HCT116 (cell line): ENCODE measurements at regions not wholly inside any gene's neighbourhood (a gene's known extent, or its start where the extent isn't known, plus 50 kb on each side); places are given as distances from the start of the nearest gene placed in this dataset.

Experiments
- ATAC-seq: fragments of 200-7000 bp; cut with Tn5 transposase; 2 replicates; pipeline ENCODE4 v1.9.1; 2020; ENCODE audit warnings: mild to moderate bottlenecking, moderate library complexity
- BruUV-seq: library from RNA; stranded (reverse); fragments of 400-500 nt; replicated peaks from 2 replicates; lab custom pipeline; 2021; lab: Mats Ljungman, UMichigan
- CTCF ChIA-PET: fragments of 300-600 bp; sonication (Branson Sonifier 250); formaldehyde crosslinking; loops from one replicate; lab custom pipeline; 2021; ENCODE audit warnings: antibody characterized with exemption; lab: Charles Lee
- POLR2A ChIA-PET: fragments of 300-600, 350-600 bp; sonication (Branson Sonifier 250); formaldehyde crosslinking; loops from one replicate; lab custom pipeline; 2021; ENCODE audit warnings: antibody characterized with exemption; lab: Charles Lee
- RAD21 ChIA-PET, 2 experiments: fragments of 300-600 bp; sonication (Branson Sonifier 250); formaldehyde crosslinking; loops; one replicate each; lab custom pipeline; 2023; ENCODE audit warnings: low total read pairs in 2 of 2; ENCODE audit not compliant: uncharacterized antibody in 2 of 2, unreplicated experiment in 2 of 2, low non-redundant PET in 1 of 2; lab: Charles Lee
- DNase-seq: peaks from one replicate; pipeline ENCODE4 v3.0.0-alpha.2; 2010; ENCODE audit warnings: low read depth, low spot score
- H2AFZ ChIP-seq: fragments of 200-600 bp; shearing (Covaris generic), sonication (generic); 2 replicates; pipeline ENCODE4 v1.6.1; 2017; ENCODE audit warnings: low read depth, mixed run types, mixed read lengths, antibody characterized with exemption, low read length; ENCODE audit not compliant: poor library complexity, severe bottlenecking
- H3K27ac ChIP-seq: 2 replicates; pipeline ENCODE4 v1.5.1; 2012; ENCODE audit warnings: low read depth, low read length
- H3K27me3 ChIP-seq: fragments of 200-600 bp; sonication (generic); 2 replicates; pipeline ENCODE4 v1.6.1; 2016; ENCODE audit warnings: mixed run types, low read length, mixed read lengths; ENCODE audit not compliant: insufficient read depth
- H3K36me3 ChIP-seq, 2 experiments: fragments of 200-500 bp in 1 of 2; fragments of 200-600 bp in 1 of 2; sonication (Bioruptor generic) in 1 of 2; sonication (generic) in 1 of 2; 2 replicates each; pipeline versions ENCODE4 v1.5.1 to v1.6.1; 2014 to 2016; ENCODE audit warnings: low read length in 2 of 2, inconsistent platforms in 1 of 2, mixed read lengths in 1 of 2, mixed run types in 1 of 2; ENCODE audit not compliant: insufficient read depth in 2 of 2, control insufficient read depth in 1 of 2
- H3K4me1 ChIP-seq, 2 experiments: fragments of 200-600 bp in 1 of 2; sonication (generic) in 1 of 2; 2 replicates each; pipeline versions ENCODE4 v1.5.1 to v1.6.1; 2012 to 2017; ENCODE audit warnings: low read length in 2 of 2, inconsistent platforms in 1 of 2, mild to moderate bottlenecking in 1 of 2, mixed read lengths in 1 of 2, mixed run types in 1 of 2, moderate library complexity in 1 of 2; ENCODE audit not compliant: insufficient read depth in 2 of 2, control insufficient read depth in 1 of 2
- H3K4me2 ChIP-seq: fragments of 200-600 bp; sonication (generic); 2 replicates; pipeline ENCODE4 v1.6.1; 2017; ENCODE audit warnings: mixed run types, low read length, mixed read lengths
- H3K4me3 ChIP-seq, 2 experiments: fragments of 200-600 bp in 1 of 2; sonication (generic) in 1 of 2; replicated peaks in 1 of 2; 2 replicates each; pipeline ENCODE4 v1.5.1; 2011 to 2016; ENCODE audit warnings: low read length in 2 of 2, control low read depth in 1 of 2, low read depth in 1 of 2, mild to moderate bottlenecking in 1 of 2, mixed read lengths in 1 of 2, mixed run types in 1 of 2
- H3K79me2 ChIP-seq: fragments of 200-600 bp; sonication (generic); 2 replicates; pipeline ENCODE4 v1.6.1; 2017; ENCODE audit warnings: mild to moderate bottlenecking, mixed run types, low read length, moderate library complexity, mixed read lengths; ENCODE audit not compliant: insufficient read depth
- H3K9ac ChIP-seq: fragments of 200-600 bp; sonication (generic); 2 replicates; pipeline ENCODE4 v1.6.1; 2016; ENCODE audit warnings: low read length, mixed read lengths
- H3K9me2 ChIP-seq: fragments of 200-600 bp; sonication (generic), shearing (Covaris generic); 2 replicates; pipeline ENCODE4 v1.6.1; 2017; ENCODE audit warnings: mixed run types, mild to moderate bottlenecking, moderate library complexity; ENCODE audit not compliant: insufficient read depth
- H3K9me3 ChIP-seq, 2 experiments: fragments of 200-500 bp in 1 of 2; fragments of 200-600 bp in 1 of 2; sonication (Bioruptor generic) in 1 of 2; sonication (generic) in 1 of 2; 2 replicates each; pipeline ENCODE4 v1.6.1; 2014 to 2017; ENCODE audit warnings: low read length in 2 of 2, mixed read lengths in 2 of 2, inconsistent platforms in 1 of 2, low read depth in 1 of 2, mild to moderate bottlenecking in 1 of 2, mixed run types in 1 of 2, moderate library complexity in 1 of 2; ENCODE audit not compliant: control insufficient read depth in 1 of 2, insufficient read depth in 1 of 2
- H4K20me1 ChIP-seq: fragments of 200-600 bp; sonication (generic), shearing (Covaris generic); 2 replicates; pipeline ENCODE4 v1.6.1; 2017; ENCODE audit warnings: mixed run types, mild to moderate bottlenecking, moderate library complexity; ENCODE audit not compliant: insufficient read depth
- ATF3 ChIP-seq: IDR thresholded peaks from 2 replicates; pipeline ENCODE4 v1.6.1; 2012
- CBX3 ChIP-seq: IDR thresholded peaks from 2 replicates; pipeline ENCODE4 v1.6.1; 2012; ENCODE audit warnings: low read depth
- CEBPB ChIP-seq: IDR thresholded peaks from 2 replicates; pipeline ENCODE4 v1.6.1; 2012; ENCODE audit warnings: low read depth
- EGR1 ChIP-seq: IDR thresholded peaks from 2 replicates; pipeline ENCODE4 v1.6.1; 2012; ENCODE audit warnings: low read depth
- ELF1 ChIP-seq: IDR thresholded peaks from 2 replicates; pipeline ENCODE4 v1.6.1; 2012; ENCODE audit warnings: low read depth, borderline replicate concordance
- EZH2phosphoT487 ChIP-seq: fragments of 200-600 bp; IDR thresholded peaks from 2 replicates; pipeline ENCODE4 v1.6.1; 2018; ENCODE audit warnings: antibody characterized with exemption, borderline replicate concordance
- FOSL1 ChIP-seq: IDR thresholded peaks from 2 replicates; pipeline ENCODE4 v1.6.1; 2012; ENCODE audit warnings: low read depth
- MAX ChIP-seq: IDR thresholded peaks from 2 replicates; pipeline ENCODE4 v1.6.1; 2012
- SP1 ChIP-seq: IDR thresholded peaks from 2 replicates; pipeline ENCODE4 v1.6.1; 2012; ENCODE audit warnings: low read depth
- SRF ChIP-seq: IDR thresholded peaks from 2 replicates; pipeline ENCODE4 v1.6.1; 2012; ENCODE audit warnings: low read depth
- TCF7L2 ChIP-seq: IDR thresholded peaks from 2 replicates; pipeline ENCODE4 v1.7.0; 2011; ENCODE audit warnings: borderline replicate concordance, inconsistent platforms; ENCODE audit not compliant: insufficient read depth, insufficient read length; ENCODE audit errors: extremely low read depth
- YY1 ChIP-seq: IDR thresholded peaks from 2 replicates; pipeline ENCODE4 v1.6.1; 2011; ENCODE audit warnings: low read length, low read depth, moderate library complexity, mild to moderate bottlenecking; ENCODE audit not compliant: insufficient replicate concordance; ENCODE audit errors: extremely low read depth
- ZFX ChIP-seq: fragments of 450-650 bp; IDR thresholded peaks from 2 replicates; pipeline ENCODE4 v1.6.1; 2017
- ZNF274 ChIP-seq: fragments of 200-500 bp; sonication (Bioruptor generic); IDR thresholded peaks from 2 replicates; pipeline ENCODE4 v1.6.1; 2014; ENCODE audit warnings: mild to moderate bottlenecking, low read depth, low read length, inconsistent platforms
- intact Hi-C: fragments of 100-400 bp; cut with micrococcal nuclease; formaldehyde crosslinking; loops from 2 replicates; pipeline ENCODE4 v1.10.0; 2022

- H3K4me3 ChIP-seq: no peak overlapping the region
- ChIA-PET RAD21 (no interaction called here), POLR2A (no interaction called here), CTCF (no interaction called here)
- TF ChIP-seq YY1 (no peak), TCF7L2 (no peak), ATF3 (no peak), SP1 (no peak)
- no peaks in the 10 kb centered on the region for H3K79me2 ChIP-seq
- H4K20me1 ChIP-seq: no peaks in the 10 kb centered on the region
- H2AFZ ChIP-seq: no peak overlapping the region
- no peaks in the 10 kb centered on the region for H3K9me3 ChIP-seq
- no peak overlapping the region for H3K9ac ChIP-seq
- H3K27ac ChIP-seq: no peak overlapping the region
- ATAC-seq (no peak), DNase-seq (no peak)
- no TSS peak for BruUV-seq
- intact Hi-C loops: no loop called here
- H3K36me3 ChIP-seq: no peaks in the 10 kb centered on the region
- no peaks in the 10 kb centered on the region for H3K9me2 ChIP-seq
- no peaks in the 10 kb centered on the region for H3K27me3 ChIP-seq
- H3K4me1 ChIP-seq: no peaks in the 10 kb centered on the region
- no peak overlapping the region for H3K4me2 ChIP-seq
Observed at GRCh38 chr6:134593442-134593841, 275.5 kb upstream of the SGK1 start.

- no peak for ATAC-seq
- no peak overlapping the region for H3K27ac ChIP-seq
- no peaks in the 10 kb centered on the region for H3K4me1 ChIP-seq
- CTCF ChIA-PET: no interaction called here
- H3K4me3 ChIP-seq: no peak overlapping the region
- H3K36me3 ChIP-seq: no peaks in the 10 kb centered on the region
- H4K20me1 ChIP-seq: no peaks in the 10 kb centered on the region
- RAD21 ChIA-PET: no interaction called here
- no peak overlapping the region for H3K4me2 ChIP-seq
- H3K9me3 ChIP-seq: no peaks in the 10 kb centered on the region
- no peak for DNase-seq
- no peak for TF ChIP-seq EGR1
- TF ChIP-seq ZFX: no peak
- no peak for TF ChIP-seq ELF1
- no peak for TF ChIP-seq EZH2phosphoT487
- TF ChIP-seq SP1: no peak
- no peak for TF ChIP-seq ZNF274
- no peak for TF ChIP-seq SRF
- no peak for TF ChIP-seq CBX3
- TF ChIP-seq TCF7L2: no peak
- no peak for TF ChIP-seq CEBPB
- TF ChIP-seq MAX: no peak
- TF ChIP-seq FOSL1: no peak
- TF ChIP-seq, all 23 proteins: peak for 0
- intact Hi-C loops: no loop called here
- POLR2A ChIA-PET: no interaction called here
- no peak overlapping the region for H2AFZ ChIP-seq
- no peaks in the 10 kb centered on the region for H3K9me2 ChIP-seq
- no peaks in the 10 kb centered on the region for H3K79me2 ChIP-seq
- no TSS peak for BruUV-seq
- no peak overlapping the region for H3K9ac ChIP-seq
- no peaks in the 10 kb centered on the region for H3K27me3 ChIP-seq
Observed at GRCh38 chr6:134593024-134593423, 275.1 kb upstream of the SGK1 start.
